IMR-90 (cell line): ENCODE measurements at regions not wholly inside any gene's neighbourhood (a gene's known extent, or its start where the extent isn't known, plus 50 kb on each side); places are given as distances from the start of the nearest gene placed in this dataset.

Experiments
- ATAC-seq: fragments of 200-7000 bp; cut with Tn5 transposase; 2 replicates; pipeline ENCODE4 v1.9.1; 2020; ENCODE audit warnings: low read depth, mild to moderate bottlenecking, moderate library complexity
- BruUV-seq: library from RNA; stranded (reverse); fragments of 400-500 nt; replicated peaks from 2 replicates; lab custom pipeline; 2021; lab: Mats Ljungman, UMichigan
- CTCF ChIA-PET: fragments of 300-600 bp; formaldehyde crosslinking; extraction: SDS; loops from one replicate; lab custom pipeline; 2021; ENCODE audit warnings: antibody characterized with exemption; lab: Yijun Ruan, JAX
- POLR2A ChIA-PET: fragments of 300-600 bp; sonication (Branson Sonifier 250); formaldehyde crosslinking; loops from one replicate; lab custom pipeline; 2022; ENCODE audit warnings: antibody characterized with exemption; ENCODE audit not compliant: unreplicated experiment; lab: Charles Lee
- DNase-seq: peaks from one replicate; pipeline ENCODE4 v3.0.0; 2013
- H2AFZ ChIP-seq: replicated peaks from 2 replicates; pipeline ENCODE3; 2013; ENCODE audit warnings: low read length, mild to moderate bottlenecking; ENCODE audit not compliant: poor library complexity
- H2AK5ac ChIP-seq: 2 replicates; pipeline ENCODE4 v1.6.1; 2013; ENCODE audit warnings: low read depth, low read length, inconsistent platforms
- H2AK9ac ChIP-seq: replicated peaks from 2 replicates; pipeline ENCODE3; 2013; ENCODE audit warnings: mild to moderate bottlenecking, low read depth, low read length, moderate library complexity; ENCODE audit not compliant: poor library complexity
- H2BK120ac ChIP-seq: 2 replicates; pipeline ENCODE4 v1.6.1; 2013; ENCODE audit warnings: low read depth, low read length, inconsistent platforms
- H2BK15ac ChIP-seq: 3 replicates; pipeline ENCODE4 v1.6.1; 2013; ENCODE audit warnings: low read depth, low read length, inconsistent platforms
- H2BK20ac ChIP-seq: 2 replicates; pipeline ENCODE4 v1.6.1; 2013; ENCODE audit warnings: low read depth, mild to moderate bottlenecking, inconsistent platforms, low read length, moderate library complexity
- H2BK5ac ChIP-seq: 2 replicates; pipeline ENCODE4 v1.6.1; 2013; ENCODE audit warnings: mild to moderate bottlenecking, low read depth, low read length, inconsistent platforms; ENCODE audit not compliant: poor library complexity, severe bottlenecking
- H3K14ac ChIP-seq: replicated peaks from 2 replicates; pipeline ENCODE4 v1.6.1; 2013; ENCODE audit warnings: low read depth, low read length, inconsistent platforms
- H3K18ac ChIP-seq: 2 replicates; pipeline ENCODE4 v1.6.1; 2013; ENCODE audit warnings: low read depth, low read length, control low read depth
- H3K23ac ChIP-seq: 2 replicates; pipeline ENCODE4 v1.6.1; 2013; ENCODE audit warnings: low read depth, low read length, inconsistent platforms
- H3K27ac ChIP-seq: 2 replicates; pipeline ENCODE4 v1.5.1; 2013; ENCODE audit warnings: mild to moderate bottlenecking, control low read depth, low read length; ENCODE audit not compliant: insufficient read depth
- H3K27me3 ChIP-seq: 2 replicates; pipeline ENCODE4 v1.6.1; 2013; ENCODE audit warnings: low read length; ENCODE audit not compliant: control insufficient read depth, insufficient read depth
- H3K36me3 ChIP-seq: 2 replicates; pipeline ENCODE4 v1.6.1; 2013; ENCODE audit warnings: low read length, mixed read lengths; ENCODE audit not compliant: control insufficient read depth, insufficient read depth
- H3K4ac ChIP-seq: 2 replicates; pipeline ENCODE4 v1.6.1; 2013; ENCODE audit warnings: low read depth, low read length, inconsistent platforms
- H3K4me1 ChIP-seq: 2 replicates; pipeline ENCODE4 v1.6.1; 2013; ENCODE audit warnings: low read length, mixed read lengths; ENCODE audit not compliant: control insufficient read depth, insufficient read depth
- H3K4me2 ChIP-seq: 2 replicates; pipeline ENCODE4 v1.6.1; 2013; ENCODE audit warnings: low read depth, mild to moderate bottlenecking, control low read depth, low read length, moderate library complexity
- H3K4me3 ChIP-seq: 2 replicates; pipeline ENCODE4 v1.5.1; 2013; ENCODE audit warnings: low read depth, mild to moderate bottlenecking, control low read depth, low read length, moderate library complexity; ENCODE audit not compliant: insufficient read depth
- H3K56ac ChIP-seq: 2 replicates; pipeline ENCODE4 v1.6.1; 2013; ENCODE audit warnings: low read length, inconsistent platforms; ENCODE audit not compliant: insufficient read depth; ENCODE audit errors: extremely low read depth
- H3K79me1 ChIP-seq, 2 experiments: 2 replicates each; pipeline ENCODE4 v1.6.1; 2013; ENCODE audit warnings: low read length in 2 of 2, inconsistent platforms in 1 of 2, low read depth in 1 of 2
- H3K9ac ChIP-seq: 2 replicates; pipeline ENCODE4 v1.6.1; 2013; ENCODE audit warnings: low read depth, low read length, control low read depth
- H3K9me1 ChIP-seq: 2 replicates; pipeline ENCODE4 v1.6.1; 2013; ENCODE audit warnings: low read length, inconsistent platforms; ENCODE audit not compliant: insufficient read depth
- H3K9me3 ChIP-seq: 2 replicates; pipeline ENCODE4 v1.6.1; 2013; ENCODE audit warnings: low read length; ENCODE audit not compliant: control insufficient read depth, insufficient read depth
- H4K20me1 ChIP-seq: 2 replicates; pipeline ENCODE4 v1.6.1; 2013; ENCODE audit warnings: low read length, inconsistent platforms; ENCODE audit not compliant: insufficient read depth
- H4K5ac ChIP-seq: 2 replicates; pipeline ENCODE4 v1.6.1; 2013; ENCODE audit warnings: mild to moderate bottlenecking, low read depth, low read length, control low read depth
- H4K8ac ChIP-seq, 2 experiments: 2 replicates each; pipeline ENCODE4 v1.6.1; 2013; ENCODE audit warnings: low read depth in 2 of 2, low read length in 2 of 2, control low read depth in 1 of 2, inconsistent platforms in 1 of 2
- H4K91ac ChIP-seq: 2 replicates; pipeline ENCODE4 v1.6.1; 2013; ENCODE audit warnings: low read depth, low read length, inconsistent platforms; ENCODE audit not compliant: insufficient read depth
- CEBPB ChIP-seq: IDR thresholded peaks from 2 replicates; pipeline ENCODE4 v1.6.1; 2012; ENCODE audit warnings: low read depth, low read length, improper control_type of control experiment
- CHD1 ChIP-seq: IDR thresholded peaks from 2 replicates; pipeline ENCODE4 v1.6.1; 2012; ENCODE audit warnings: low read depth, low read length, improper control_type of control experiment
- FOS ChIP-seq: fragments of 150-350 bp; IDR thresholded peaks from 2 replicates; pipeline ENCODE4 v1.6.1; 2016; ENCODE audit warnings: low read depth, low read length
- MAFK ChIP-seq: IDR thresholded peaks from 2 replicates; pipeline ENCODE4 v1.6.1; 2012; ENCODE audit warnings: low read depth, low read length, improper control_type of control experiment
- MAZ ChIP-seq: IDR thresholded peaks from 2 replicates; pipeline ENCODE4 v1.6.1; 2012; ENCODE audit warnings: low read depth, mild to moderate bottlenecking, low read length, improper control_type of control experiment, moderate library complexity, borderline replicate concordance
- NFE2L2 ChIP-seq: fragments of 150-350 bp; IDR thresholded peaks from 2 replicates; pipeline ENCODE4 v1.6.1; 2016; ENCODE audit warnings: low read depth, mild to moderate bottlenecking, low read length
- POLR2A ChIP-seq: IDR thresholded peaks from 2 replicates; pipeline ENCODE4 v1.6.1; 2012; ENCODE audit warnings: mild to moderate bottlenecking, low read depth, low read length
- RAD21 ChIP-seq: IDR thresholded peaks from 2 replicates; pipeline ENCODE4 v1.6.1; 2012; ENCODE audit warnings: low read length, improper control_type of control experiment
- RCOR1 ChIP-seq: IDR thresholded peaks from 2 replicates; pipeline ENCODE4 v1.6.1; 2012; ENCODE audit warnings: mild to moderate bottlenecking, low read length, improper control_type of control experiment; ENCODE audit not compliant: insufficient replicate concordance
- RFX5 ChIP-seq: IDR thresholded peaks from 2 replicates; pipeline ENCODE4 v1.8.0; 2012; ENCODE audit warnings: low read depth, mild to moderate bottlenecking, low read length, moderate library complexity
- SMC3 ChIP-seq: fragments of 150-350 bp; IDR thresholded peaks from 2 replicates; pipeline ENCODE4 v1.6.1; 2016; ENCODE audit warnings: low read depth, mild to moderate bottlenecking, antibody characterized with exemption, low read length, moderate library complexity
- WGBS, 2 experiments: methylation state at CpG; one replicate each; pipeline versions ENCODE4 v1.1.5 to v1.1.7; 2013; ENCODE audit warnings: missing lambda C conversion rate in 2 of 2; ENCODE audit not compliant: insufficient read length in 1 of 2; ENCODE audit errors: extremely low coverage in 2 of 2; 5-methylcytosine and 5-hydroxymethylcytosine counted together
- dilution Hi-C: fragments of 300-500 bp; cut with HindIII; formaldehyde crosslinking; loops from one replicate; pipeline ENCODE4 v1.14.3; 2018; ENCODE audit warnings: low sequenced_read_pairs; ENCODE audit not compliant: unreplicated experiment
- in situ Hi-C: fragments of 300-500 bp; cut with MboI; formaldehyde crosslinking; loops from 3 replicates; pipeline ENCODE4 v1.14.3; 2019; ENCODE audit warnings: low sequenced_read_pairs, inconsistent platforms, mixed read lengths
- intact Hi-C: fragments of 100-400 bp; cut with micrococcal nuclease; formaldehyde crosslinking; loops from 2 replicates; pipeline ENCODE4 v1.10.0; 2022
- TF ChIP-seq, protein P1 (sequence below): conservative IDR thresholded peaks from 2 replicates; pipeline ENCODE4 v1.5.1; 2012; ENCODE audit warnings: mild to moderate bottlenecking, low read depth, low read length, improper control_type of control experiment
- TF ChIP-seq, protein P2 (sequence below): fragments of 150-350 bp; IDR thresholded peaks from 2 replicates; pipeline ENCODE4 v1.6.1; 2017; ENCODE audit warnings: mild to moderate bottlenecking, antibody characterized with exemption, low read length, low read depth
- TF ChIP-seq, protein P3 (sequence below): fragments of 150-350 bp; IDR thresholded peaks from 2 replicates; pipeline ENCODE4 v1.6.1; 2016; ENCODE audit warnings: low read depth, mild to moderate bottlenecking, low read length, moderate library complexity, borderline replicate concordance

DNA sequence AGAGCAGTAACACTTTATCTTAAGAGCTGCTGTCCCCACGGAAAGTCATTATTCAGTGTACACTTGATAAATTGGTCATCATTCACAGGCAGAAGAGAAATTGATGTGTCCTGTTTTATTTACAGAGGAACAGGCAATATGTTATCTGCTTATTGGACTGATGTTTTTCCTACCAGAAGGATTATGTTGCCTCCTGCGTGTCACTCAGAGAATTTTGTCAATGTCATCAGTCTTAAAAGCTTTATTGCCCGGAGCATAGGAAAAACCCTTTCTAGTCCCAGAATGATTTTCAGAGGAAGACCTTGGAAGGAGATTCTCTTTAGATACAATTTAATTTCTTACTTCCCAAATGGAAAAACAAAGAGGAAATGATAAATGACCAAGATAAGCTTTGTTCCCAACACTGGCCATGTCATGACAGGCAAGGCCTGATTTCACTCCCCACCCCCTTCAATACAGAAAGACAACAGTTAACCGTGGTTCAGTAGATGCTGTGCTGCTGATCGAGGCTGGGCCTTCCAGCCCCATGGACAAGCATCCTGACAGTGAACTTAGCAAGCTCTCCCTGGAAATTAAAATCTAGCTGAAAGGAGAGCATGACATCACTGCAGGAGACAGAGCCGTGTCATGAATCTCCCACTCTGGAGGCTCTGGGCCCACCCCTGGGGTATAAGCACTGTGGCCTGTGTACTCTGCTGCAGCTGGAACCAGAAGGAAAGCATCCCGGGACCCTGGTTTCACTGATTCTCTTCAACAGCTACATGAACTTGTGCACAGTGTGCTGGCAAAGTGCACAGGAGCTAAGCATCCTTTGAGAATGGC, 118.8 kb upstream of the LYZL2 start:
- no peak overlapping the region for H3K27ac ChIP-seq
- H3K9ac ChIP-seq, result no peak overlapping the region
- CTCF ChIA-PET, result interaction anchor here (0.5 kb wide), 1 partner anchor 11 kb away, joined by 3 read pairs; no protein-coding TSS in a partner anchor
- H2AK9ac ChIP-seq, result no peak overlapping the region
- H3K23ac ChIP-seq, result no peak overlapping the region; the same call in 1 of the 2 replicates
- dilution Hi-C loops, result no loop called here
- WGBS, 2 experiments, result 73% methylated on average over 4 of the region's 7 CpGs; no CpG with 5 or more reads in 1 of the 2 experiments
- peaks cover 11% of the 10 kb centered on the region for H3K9me1 ChIP-seq
- H2BK15ac ChIP-seq, result peak overlapping the region; percentile 95; the same call in 2 of the 3 replicates
- POLR2A ChIA-PET, result interaction anchor here (0.6 to 1.2 kb wide), 2 partner anchors 12 to 69 kb away, joined by 3 read pairs; no protein-coding TSS in a partner anchor
- H4K91ac ChIP-seq, result peak overlapping the region; percentile 65
- H4K8ac ChIP-seq, result peak overlapping the region; percentile 23 to 50; a peak in 2 of 4 replicates
- H2BK120ac ChIP-seq, result peak overlapping the region; percentile 63
- H3K4ac ChIP-seq, result peak overlapping the region; percentile 10
- no peak overlapping the region for H2BK5ac ChIP-seq
- peak overlapping the region; percentile 80; the same call in 1 of the 2 replicates for H2AK5ac ChIP-seq
- H3K56ac ChIP-seq, result no peak overlapping the region
- H3K4me3 ChIP-seq, result no peak overlapping the region
- H2BK20ac ChIP-seq, result peak overlapping the region; percentile 38
- peak overlapping the region; percentile 67 for H3K14ac ChIP-seq
- no peaks in the 10 kb centered on the region for H4K20me1 ChIP-seq
- no peaks in the 10 kb centered on the region for H3K36me3 ChIP-seq
- H3K27me3 ChIP-seq, result no peaks in the 10 kb centered on the region
- intact Hi-C loops, result no loop called here
- H4K5ac ChIP-seq, result peak overlapping the region; percentile 75
- no TSS peak for BruUV-seq
- no peak overlapping the region for H2AFZ ChIP-seq
- in situ Hi-C loops, result loop anchor here (10.0 kb wide), 2 partner anchors 756 to 1066 kb away; no protein-coding TSS in a partner anchor
- no peaks in the 10 kb centered on the region for H3K79me1 ChIP-seq
- H3K9me3 ChIP-seq, result no peaks in the 10 kb centered on the region
- no peak for ATAC-seq
- no peak for DNase-seq
- peak overlapping the region; percentile 58 for H3K18ac ChIP-seq
- H3K4me2 ChIP-seq, result no peak overlapping the region
- H3K4me1 ChIP-seq, result peaks cover 8% of the 10 kb centered on the region
- no peak for TF ChIP-seq RCOR1
- TF ChIP-seq, protein P1, sequence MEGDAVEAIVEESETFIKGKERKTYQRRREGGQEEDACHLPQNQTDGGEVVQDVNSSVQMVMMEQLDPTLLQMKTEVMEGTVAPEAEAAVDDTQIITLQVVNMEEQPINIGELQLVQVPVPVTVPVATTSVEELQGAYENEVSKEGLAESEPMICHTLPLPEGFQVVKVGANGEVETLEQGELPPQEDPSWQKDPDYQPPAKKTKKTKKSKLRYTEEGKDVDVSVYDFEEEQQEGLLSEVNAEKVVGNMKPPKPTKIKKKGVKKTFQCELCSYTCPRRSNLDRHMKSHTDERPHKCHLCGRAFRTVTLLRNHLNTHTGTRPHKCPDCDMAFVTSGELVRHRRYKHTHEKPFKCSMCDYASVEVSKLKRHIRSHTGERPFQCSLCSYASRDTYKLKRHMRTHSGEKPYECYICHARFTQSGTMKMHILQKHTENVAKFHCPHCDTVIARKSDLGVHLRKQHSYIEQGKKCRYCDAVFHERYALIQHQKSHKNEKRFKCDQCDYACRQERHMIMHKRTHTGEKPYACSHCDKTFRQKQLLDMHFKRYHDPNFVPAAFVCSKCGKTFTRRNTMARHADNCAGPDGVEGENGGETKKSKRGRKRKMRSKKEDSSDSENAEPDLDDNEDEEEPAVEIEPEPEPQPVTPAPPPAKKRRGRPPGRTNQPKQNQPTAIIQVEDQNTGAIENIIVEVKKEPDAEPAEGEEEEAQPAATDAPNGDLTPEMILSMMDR, result no peak
- no peak for TF ChIP-seq FOS
- no peak for TF ChIP-seq CEBPB
- TF ChIP-seq, protein P2, sequence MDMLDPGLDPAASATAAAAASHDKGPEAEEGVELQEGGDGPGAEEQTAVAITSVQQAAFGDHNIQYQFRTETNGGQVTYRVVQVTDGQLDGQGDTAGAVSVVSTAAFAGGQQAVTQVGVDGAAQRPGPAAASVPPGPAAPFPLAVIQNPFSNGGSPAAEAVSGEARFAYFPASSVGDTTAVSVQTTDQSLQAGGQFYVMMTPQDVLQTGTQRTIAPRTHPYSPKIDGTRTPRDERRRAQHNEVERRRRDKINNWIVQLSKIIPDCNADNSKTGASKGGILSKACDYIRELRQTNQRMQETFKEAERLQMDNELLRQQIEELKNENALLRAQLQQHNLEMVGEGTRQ, result no peak
- TF ChIP-seq MAZ, result no peak
- TF ChIP-seq, protein P3, sequence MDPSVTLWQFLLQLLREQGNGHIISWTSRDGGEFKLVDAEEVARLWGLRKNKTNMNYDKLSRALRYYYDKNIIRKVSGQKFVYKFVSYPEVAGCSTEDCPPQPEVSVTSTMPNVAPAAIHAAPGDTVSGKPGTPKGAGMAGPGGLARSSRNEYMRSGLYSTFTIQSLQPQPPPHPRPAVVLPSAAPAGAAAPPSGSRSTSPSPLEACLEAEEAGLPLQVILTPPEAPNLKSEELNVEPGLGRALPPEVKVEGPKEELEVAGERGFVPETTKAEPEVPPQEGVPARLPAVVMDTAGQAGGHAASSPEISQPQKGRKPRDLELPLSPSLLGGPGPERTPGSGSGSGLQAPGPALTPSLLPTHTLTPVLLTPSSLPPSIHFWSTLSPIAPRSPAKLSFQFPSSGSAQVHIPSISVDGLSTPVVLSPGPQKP, result no peak
- TF ChIP-seq RFX5, result no peak
- TF ChIP-seq MAFK, result no peak
- no peak for TF ChIP-seq NFE2L2
- TF ChIP-seq CHD1, result no peak
- no peak for TF ChIP-seq RAD21
- no peak for TF ChIP-seq POLR2A
- no peak for TF ChIP-seq SMC3
